Body of pancreas (tissue), 4 donors: ENCODE measurements at regions not wholly inside any gene's neighbourhood (a gene's known extent, or its start where the extent isn't known, plus 50 kb on each side); places are given as distances from the start of the nearest gene placed in this dataset.

Experiments used
- ATAC-seq: fragments of 150-250 bp; one replicate; pipeline ENCODE4 v1.9.1; 2016
- DNase-seq, 4 donors: peaks; one replicate each; pipeline ENCODE4 v3.0.0-alpha.2; 2019
- H3K27ac ChIP-seq, 4 donors: fragments of 200-600 bp; sonication (generic); 1 replicate in 3 of 4; 2 replicates in 1 of 4; pipeline versions ENCODE4 v1.5.1 to v1.6.1; 2016 to 2019; ENCODE audit warnings: mild to moderate bottlenecking in 1 of 4, mixed read lengths in 1 of 4, moderate library complexity in 1 of 4
- H3K27me3 ChIP-seq, 2 donors: fragments of 200-600 bp; sonication (generic); one replicate each; pipeline ENCODE4 v1.6.0; 2016; ENCODE audit warnings: mild to moderate bottlenecking in 1 of 2
- H3K36me3 ChIP-seq, 2 donors: fragments of 200-600 bp; sonication (generic); replicated peaks in 1 of 2; 2 replicates each; pipeline ENCODE4 v1.5.1; 2016; ENCODE audit warnings: low read depth in 2 of 2; ENCODE audit not compliant: insufficient read depth in 1 of 2
- H3K4me1 ChIP-seq: fragments of 200-600 bp; sonication (generic); one replicate; pipeline ENCODE4 v1.6.0; 2016
- H3K4me3 ChIP-seq, 2 donors: fragments of 200-600 bp; sonication (generic); 1 replicate in 1 of 2; 2 replicates in 1 of 2; pipeline ENCODE4 v1.5.1; 2016 to 2019
- H3K9me3 ChIP-seq, 3 donors: fragments of 200-600 bp; sonication (generic); 1 replicate in 2 of 3; 2 replicates in 1 of 3; pipeline ENCODE4 v1.5.1; 2016
- CTCF ChIP-seq, 7 experiments: fragments of 450-650 bp in 4 of 7; fragments of 200-600 bp in 3 of 7; sonication (generic) in 3 of 7; IDR thresholded peaks; one replicate each; pipeline ENCODE4 v1.5.1; 2016 to 2019; ENCODE audit warnings: antibody characterized with exemption in 7 of 7
- POLR2A ChIP-seq, 3 donors: fragments of 450-650 bp; IDR thresholded peaks; one replicate each; pipeline ENCODE4 v1.6.1; 2016; ENCODE audit warnings: antibody characterized with exemption in 3 of 3, mild to moderate bottlenecking in 2 of 3
- WGBS, 2 donors: methylation state at CpG; one replicate each; pipeline ENCODE4 v1.1.5; 2017; 5-methylcytosine and 5-hydroxymethylcytosine counted together
- intact Hi-C: fragments of 100-400 bp; cut with DNase I; formaldehyde crosslinking; loops from one replicate; pipeline ENCODE4 v1.15.1; 2023

- TF ChIP-seq CTCF (IDR thresholded peaks at IDR 0.05) (no peak), POLR2A (IDR thresholded peaks at IDR 0.05) (no peak)
- no peak for ATAC-seq
- WGBS, 2 donors, result 92 to 93% methylated on average over 4 of the region's 4 CpGs
These were observed 157.9 kb downstream of the ASB1 start for GRCh38 chr2:238584617-238585016.

GRCh38 chr2:238585836-238586821, 159.4 kb downstream of the ASB1 start:
- ATAC-seq (no peak), DNase-seq (no peak)
- H3K27me3 ChIP-seq, result no peaks in the 10 kb centered on the region
- no peak overlapping the region for H3K27ac ChIP-seq
- H3K4me1 ChIP-seq, result no peaks in the 10 kb centered on the region
- TF ChIP-seq POLR2A (IDR thresholded peaks at IDR 0.05) (no peak), CTCF (IDR thresholded peaks at IDR 0.05) (no peak)
- no peaks in the 10 kb centered on the region for H3K9me3 ChIP-seq
- WGBS, 2 donors, result 68 to 76% methylated on average over 20 to 28 of the region's 34 CpGs
- no peak overlapping the region for H3K4me3 ChIP-seq
- H3K36me3 ChIP-seq, result no peaks in the 10 kb centered on the region
- intact Hi-C loops, result no loop called here

More at GRCh38 chr2:238584617-238585016, 157.9 kb downstream of the ASB1 start:
- Histone ChIP-seq H3K27me3 (no peaks in the 10 kb centered on the region), H3K9me3 (no peaks in the 10 kb centered on the region), H3K4me3 (no peak overlapping the region), H3K27ac (no peak overlapping the region), H3K36me3 (no peaks in the 10 kb centered on the region), H3K4me1 (no peaks in the 10 kb centered on the region)
- no peak for DNase-seq
- intact Hi-C loops, result no loop called here

GRCh38 chr2:238586931-238587775, 160.4 kb downstream of the ASB1 start:
- no peak for ATAC-seq
- H3K36me3 ChIP-seq, result no peaks in the 10 kb centered on the region
- no peaks in the 10 kb centered on the region for H3K9me3 ChIP-seq
- DNase-seq, result no peak
- TF ChIP-seq POLR2A (IDR thresholded peaks at IDR 0.05), result no peak
- no peak for TF ChIP-seq CTCF (IDR thresholded peaks at IDR 0.05)
- no peak overlapping the region for H3K4me3 ChIP-seq
- no peaks in the 10 kb centered on the region for H3K4me1 ChIP-seq
- WGBS, 2 donors, result 72 to 75% methylated on average over 16 of the region's 16 CpGs
- intact Hi-C loops, result no loop called here
- no peak overlapping the region for H3K27ac ChIP-seq
- no peaks in the 10 kb centered on the region for H3K27me3 ChIP-seq

- H3K27me3 ChIP-seq, result no peaks in the 10 kb centered on the region
- no peaks in the 10 kb centered on the region for H3K4me1 ChIP-seq
- DNase-seq (no peak), ATAC-seq (no peak)
- intact Hi-C loops, result no loop called here
- H3K27ac ChIP-seq, result no peak overlapping the region
- WGBS, 2 donors, result 85 to 89% methylated on average over 12 of the region's 12 CpGs
- H3K9me3 ChIP-seq, result no peaks in the 10 kb centered on the region
- TF ChIP-seq CTCF (IDR thresholded peaks at IDR 0.05) (no peak), POLR2A (IDR thresholded peaks at IDR 0.05) (no peak)
- H3K4me3 ChIP-seq, result no peak overlapping the region
- no peaks in the 10 kb centered on the region for H3K36me3 ChIP-seq
These were observed 161.3 kb downstream of the ASB1 start for GRCh38 chr2:238587776-238588660.
